HepG2 (cell line): ENCODE measurements at regions not wholly inside any gene's neighbourhood (a gene's known extent, or its start where the extent isn't known, plus 50 kb on each side); places are given as distances from the start of the nearest gene placed in this dataset.

ENCODE experiments used
- ATAC-seq: fragments of 200-7000 bp; cut with Tn5 transposase; 3 replicates; pipeline ENCODE4 v1.9.1; 2020; ENCODE audit warnings: mild to moderate bottlenecking, moderate library complexity
- BruUV-seq: library from RNA; stranded (reverse); fragments of 400-500 nt; replicated peaks from 2 replicates; lab custom pipeline; 2021; lab: Mats Ljungman, UMichigan
- CTCF ChIA-PET: fragments of 300-600 bp; formaldehyde crosslinking; extraction: SDS; loops from one replicate; lab custom pipeline; 2021; ENCODE audit warnings: low total read pairs, inconsistent platforms, low intra/inter-chr PET ratio; lab: Yijun Ruan, JAX
- POLR2A ChIA-PET: fragments of 350-600 bp; sonication (Branson Sonifier 250); formaldehyde crosslinking; loops from one replicate; lab custom pipeline; 2020; ENCODE audit warnings: antibody characterized with exemption, inconsistent platforms; lab: Yijun Ruan, JAX
- DNase-seq: peaks from one replicate; pipeline ENCODE4 v3.0.0-alpha.2; 2015; ENCODE audit warnings: low spot score
- FAIRE-seq: peaks from 3 replicates; lab custom pipeline; 2011; peaks lifted over from hg19 to GRCh38; lab: Jason Lieb, UNC
- H2AFZ ChIP-seq: one replicate; pipeline ENCODE4 v1.6.1; 2011; ENCODE audit warnings: low read length, inconsistent platforms
- H3K27ac ChIP-seq: fragments of 300-600 bp; 3 replicates; pipeline ENCODE4 v1.8.0; 2011; ENCODE audit warnings: mixed run types, mild to moderate bottlenecking, mixed read lengths, low read length, inconsistent platforms; ENCODE audit not compliant: insufficient read depth; ENCODE audit errors: extremely low read length
- H3K27me3 ChIP-seq, 2 experiments: fragments of 200-600 bp in 1 of 2; 2 replicates in 1 of 2; 3 replicates in 1 of 2; pipeline versions ENCODE4 v1.6.0 to v1.8.0; 2011; ENCODE audit warnings: low read length in 2 of 2, mild to moderate bottlenecking in 2 of 2, moderate library complexity in 2 of 2, inconsistent platforms in 1 of 2; ENCODE audit not compliant: insufficient read depth in 2 of 2, control insufficient read depth in 1 of 2
- H3K36me3 ChIP-seq, 2 experiments: fragments of 200-600 bp in 1 of 2; replicated peaks in 1 of 2; 2 replicates in 1 of 2; 3 replicates in 1 of 2; pipeline versions ENCODE4 v1.5.1 to v1.8.0; 2011; ENCODE audit warnings: low read length in 2 of 2, inconsistent platforms in 1 of 2; ENCODE audit not compliant: insufficient read depth in 2 of 2, control insufficient read depth in 1 of 2
- H3K4me1 ChIP-seq: 2 replicates; pipeline ENCODE4 v1.5.1; 2012; ENCODE audit warnings: low read length, inconsistent platforms; ENCODE audit not compliant: insufficient read depth
- H3K4me2 ChIP-seq: 2 replicates; pipeline ENCODE4 v1.6.0; 2011; ENCODE audit warnings: low read depth, low read length, inconsistent platforms
- H3K4me3 ChIP-seq, 3 experiments: fragments of 200-600 bp in 1 of 3; sonication (generic), shearing (Covaris generic) in 1 of 3; replicated peaks in 1 of 3; 2 replicates each; pipeline ENCODE4 v1.5.1; 2011 to 2016; ENCODE audit warnings: low read length in 3 of 3, inconsistent platforms in 2 of 3, low read depth in 2 of 3, mild to moderate bottlenecking in 2 of 3, control low read depth in 1 of 3, mixed read lengths in 1 of 3; ENCODE audit not compliant: insufficient read depth in 1 of 3
- H3K79me2 ChIP-seq: one replicate; pipeline ENCODE4 v1.6.1; 2011; ENCODE audit warnings: low read length, inconsistent platforms; ENCODE audit not compliant: insufficient read depth
- H3K9ac ChIP-seq: 2 replicates; pipeline ENCODE4 v1.6.0; 2011; ENCODE audit warnings: mild to moderate bottlenecking, low read depth, low read length, inconsistent platforms; ENCODE audit not compliant: insufficient read depth
- H3K9me3 ChIP-seq: 2 replicates; pipeline ENCODE4 v1.5.1; 2012; ENCODE audit warnings: mild to moderate bottlenecking, low read length
- H4K20me1 ChIP-seq: 2 replicates; pipeline ENCODE4 v1.6.0; 2011; ENCODE audit warnings: inconsistent platforms, mild to moderate bottlenecking, low read length, moderate library complexity; ENCODE audit not compliant: insufficient read depth
- ARID5B ChIP-seq: IDR thresholded peaks from 2 replicates; pipeline ENCODE4 v1.4.0; 2020; ENCODE audit warnings: mild to moderate bottlenecking, missing genetic modification reagents
- ATAD3A ChIP-seq: sonication (generic); formaldehyde crosslinking; IDR thresholded peaks from 2 replicates; pipeline ENCODE4 v1.4.0; 2020; ENCODE audit warnings: missing genetic modification reagents
- ELF1 ChIP-seq: sonication (generic); formaldehyde crosslinking; IDR thresholded peaks from 2 replicates; pipeline ENCODE4 v1.4.0; 2020; ENCODE audit warnings: missing genetic modification reagents
- HOXA5 ChIP-seq: sonication (generic); formaldehyde crosslinking; IDR thresholded peaks from 2 replicates; pipeline ENCODE4 v1.4.0; 2020; ENCODE audit warnings: missing genetic modification reagents
- KDM5A ChIP-seq: fragments of 200-600 bp; sonication (generic); IDR thresholded peaks from 2 replicates; pipeline ENCODE4 v1.7.0; 2018; ENCODE audit warnings: antibody characterized with exemption, mild to moderate bottlenecking, low read length, borderline replicate concordance
- RBAK ChIP-seq: sonication (generic); formaldehyde crosslinking; IDR thresholded peaks from 2 replicates; pipeline ENCODE4 v1.5.1; 2020; ENCODE audit warnings: mild to moderate bottlenecking, missing genetic modification reagents
- REST ChIP-seq, 2 experiments: IDR thresholded peaks; 2 replicates each; pipeline ENCODE4 v1.6.1; 2011 to 2012; ENCODE audit warnings: low read length in 2 of 2, borderline replicate concordance in 1 of 2, low read depth in 1 of 2, mild to moderate bottlenecking in 1 of 2, moderate library complexity in 1 of 2
- YEATS2 ChIP-seq: sonication (generic); formaldehyde crosslinking; IDR thresholded peaks from 2 replicates; pipeline ENCODE4 v1.4.0; 2020; ENCODE audit warnings: missing genetic modification reagents, borderline replicate concordance
- ZBTB33 ChIP-seq: sonication (generic); formaldehyde crosslinking; IDR thresholded peaks from 2 replicates; pipeline ENCODE4 v1.4.0; 2020; ENCODE audit warnings: missing genetic modification reagents
- ZNF414 ChIP-seq: sonication (generic); formaldehyde crosslinking; IDR thresholded peaks from 2 replicates; pipeline ENCODE4 v1.5.0; 2020; ENCODE audit warnings: missing genetic modification reagents
- ZNF501 ChIP-seq: sonication (generic); formaldehyde crosslinking; IDR thresholded peaks from 2 replicates; pipeline ENCODE4 v1.5.1; 2020; ENCODE audit warnings: mild to moderate bottlenecking, moderate library complexity, missing genetic modification reagents
- WGBS: methylation state at CpG from one replicate; pipeline ENCODE4 v1.1.6; 2017; ENCODE audit warnings: low lambda C conversion rate; 5-methylcytosine and 5-hydroxymethylcytosine counted together
- in situ Hi-C: cut with HindIII; loops from 2 replicates; pipeline ENCODE4 v1.10.0; 2017; ENCODE audit warnings: low pct_unique_long_range_greater_than_20kb; ENCODE audit not compliant: extremely low pct_ligation_motif_present
- intact Hi-C: fragments of 100-400 bp; cut with micrococcal nuclease; formaldehyde crosslinking; loops from one replicate; pipeline ENCODE4 v1.10.0; 2022; ENCODE audit not compliant: unreplicated experiment

- TF ChIP-seq ARID5B: peak; percentile 56; the same call in 1 of the 2 replicates
Measured at GRCh38 chr13:33937373-33938098, 119.6 kb downstream of the RFC3 start (continued).

GRCh38 chr13:33940256-33940655 lies 122.3 kb downstream of the RFC3 start:
- 89% methylated on average over 1 of the region's 1 CpG for WGBS
- DNase-seq: no peak
- no peak overlapping the region for H3K4me3 ChIP-seq
- no peaks in the 10 kb centered on the region for H3K79me2 ChIP-seq
- H4K20me1 ChIP-seq: no peaks in the 10 kb centered on the region
- H3K4me2 ChIP-seq: no peak overlapping the region
- H2AFZ ChIP-seq: no peak overlapping the region
- H3K27ac ChIP-seq: no peak overlapping the region
- FAIRE-seq: no peak
- no peak for ATAC-seq
- H3K9me3 ChIP-seq: peaks cover 7% of the 10 kb centered on the region
- in situ Hi-C loops (loop anchor here (25.0 kb wide), 1 partner anchor 1222 kb away; no protein-coding TSS in a partner anchor), intact Hi-C loops (no loop called here)
- H3K4me1 ChIP-seq: peaks cover 33% of the 10 kb centered on the region
- ChIA-PET CTCF (no interaction called here), POLR2A (no interaction called here)
- no peak overlapping the region for H3K9ac ChIP-seq
- H3K27me3 ChIP-seq: no peaks in the 10 kb centered on the region
- BruUV-seq: no TSS peak
- 0 out of 5 replicates have a peak, but pooled peaks cover 0 to 1% of the 10 kb centered on the region in 2 experiments for H3K36me3 ChIP-seq
- no peak for TF ChIP-seq ELF1 (CRISPR knock-in tag)
- TF ChIP-seq REST (IDR thresholded peaks at IDR 0.05; ENCODE audit: borderline replicate concordance in 1 of 2, low read depth in 1 of 2, low read length in 2 of 2): no peak
- no peak for TF ChIP-seq KDM5A
- TF ChIP-seq HOXA5 (CRISPR knock-in tag): no peak
- no peak for TF ChIP-seq YEATS2 (CRISPR knock-in tag)
- TF ChIP-seq RBAK (CRISPR knock-in tag): no peak
- TF ChIP-seq ATAD3A (CRISPR knock-in tag): no peak
- TF ChIP-seq ZBTB33 (CRISPR knock-in tag): no peak
- TF ChIP-seq ZNF414: no peak
- no peak for TF ChIP-seq ZNF501 (CRISPR knock-in tag)
